ENCODE measurements at regions not wholly inside any gene's neighbourhood (a gene's known extent, or its start where the extent isn't known, plus 50 kb on each side); places are given as distances from the start of the nearest gene placed in this dataset.

- no peak overlapping the region for H3K27ac Mint-ChIP-seq
- ATAC-seq (replicated peaks in 1 of 4) = no peak
- ChIA-PET POLR2A (no interaction called here), CTCF (interaction anchor here (0.5 to 12.2 kb wide), 6 partner anchors 11 to 552 kb away, joined by 3 to 141 read pairs (median 5); no protein-coding TSS in a partner anchor)
- Histone ChIP-seq H3K27ac (ENCODE audit: low read length) (no peak overlapping the region), H3K9me3 (no peaks in the 10 kb centered on the region), H3K27me3 (replicated peaks in 1 of 2; ENCODE audit: control insufficient read depth in 2 of 2, extremely low read depth in 1 of 2, insufficient read depth in 2 of 2, low read length in 1 of 2) (no peaks in the 10 kb centered on the region), H3K4me1 (ENCODE audit: control insufficient read depth in 1 of 2, extremely low read depth in 1 of 2, insufficient read depth in 2 of 2, low read length in 2 of 2) (peaks cover 8 to 11% of the 10 kb centered on the region in 2 experiments), H3K4me3 (ENCODE audit: control insufficient read depth in 1 of 2, extremely low read depth in 1 of 2, low read length in 1 of 2) (no peak overlapping the region), H3K36me3 (ENCODE audit: control insufficient read depth in 2 of 2, extremely low read depth in 1 of 2, insufficient read depth in 1 of 2, low read length in 1 of 2) (no peaks in the 10 kb centered on the region)
- H3K4me1 Mint-ChIP-seq = peaks cover 23 to 39% (median 29%) of the 10 kb centered on the region in 3 donors
- WGBS (ENCODE audit: insufficient coverage) = 80% methylated on average over 3 of the region's 5 CpGs
- H3K4me3 Mint-ChIP-seq = no peak overlapping the region
- no peak for DNase-seq
- H3K27me3 Mint-ChIP-seq = no peaks in the 10 kb centered on the region
- H3K9me3 Mint-ChIP-seq = no peaks in the 10 kb centered on the region
- H3K36me3 Mint-ChIP-seq = no peaks in the 10 kb centered on the region
Measured at GRCh38 chr6:53731866-53732636, 62.8 kb upstream of the LRRC1 start.

GRCh38 chr6:53730767-53731166 is 64.0 kb upstream of the LRRC1 start:
- H3K27me3 Mint-ChIP-seq = peaks cover 1 to 4% of the 10 kb centered on the region in 2 donors
- no peaks in the 10 kb centered on the region for H3K9me3 Mint-ChIP-seq
- Histone ChIP-seq H3K27ac (ENCODE audit: low read length) (no peak overlapping the region), H3K36me3 (ENCODE audit: control insufficient read depth in 2 of 2, extremely low read depth in 1 of 2, insufficient read depth in 1 of 2, low read length in 1 of 2) (no peaks in the 10 kb centered on the region), H3K9me3 (no peaks in the 10 kb centered on the region), H3K4me3 (ENCODE audit: control insufficient read depth in 1 of 2, extremely low read depth in 1 of 2, low read length in 1 of 2) (no peak overlapping the region), H3K4me1 (ENCODE audit: control insufficient read depth in 1 of 2, extremely low read depth in 1 of 2, insufficient read depth in 2 of 2, low read length in 2 of 2) (peaks cover 8 to 9% of the 10 kb centered on the region in 2 experiments), H3K27me3 (replicated peaks in 1 of 2; ENCODE audit: control insufficient read depth in 2 of 2, extremely low read depth in 1 of 2, insufficient read depth in 2 of 2, low read length in 1 of 2) (no peaks in the 10 kb centered on the region)
- peaks cover 23 to 36% (median 28%) of the 10 kb centered on the region in 3 donors for H3K4me1 Mint-ChIP-seq
- DNase-seq (no peak), ATAC-seq (replicated peaks in 1 of 4) (no peak)
- H3K27ac Mint-ChIP-seq = no peak overlapping the region
- CTCF ChIA-PET = interaction anchor here (0.6 to 12.2 kb wide), 5 partner anchors 9 to 237 kb away, joined by 3 to 141 read pairs (median 46); no protein-coding TSS in a partner anchor
- POLR2A ChIA-PET = no interaction called here
- no peak overlapping the region for H3K4me3 Mint-ChIP-seq
- no peaks in the 10 kb centered on the region for H3K36me3 Mint-ChIP-seq

- POLR2A ChIA-PET = interaction anchor here (0.6 kb wide), 2 partner anchors 22 to 236 kb away, joined by 3 to 6 read pairs; no protein-coding TSS in a partner anchor
- ATAC-seq (replicated peaks in 1 of 4) = peak; percentile 64 to 71 (median 68)
- peaks cover 3% of the 10 kb centered on the region in 2 experiments for H3K4me1 ChIP-seq (ENCODE audit: control insufficient read depth in 1 of 2, extremely low read depth in 1 of 2, insufficient read depth in 2 of 2, low read length in 2 of 2)
- H3K9me3 ChIP-seq = no peaks in the 10 kb centered on the region
- Mint-ChIP-seq H3K27ac (no peak overlapping the region), H3K36me3 (no peaks in the 10 kb centered on the region), H3K27me3 (peaks cover 10 to 11% of the 10 kb centered on the region in 2 donors), H3K9me3 (no peaks in the 10 kb centered on the region), H3K4me3 (no peak overlapping the region), H3K4me1 (peaks cover 14 to 21% (median 18%) of the 10 kb centered on the region in 3 donors)
- peak in 33 of 35 experiments; percentile 4 to 70 (median 39) for DNase-seq
- H3K4me3 ChIP-seq (ENCODE audit: control insufficient read depth in 1 of 2, extremely low read depth in 1 of 2, low read length in 1 of 2) = no peak overlapping the region
- no peaks in the 10 kb centered on the region for H3K36me3 ChIP-seq (ENCODE audit: control insufficient read depth in 2 of 2, extremely low read depth in 1 of 2, insufficient read depth in 1 of 2, low read length in 1 of 2)
- CTCF ChIA-PET = interaction anchor here (0.5 to 12.2 kb wide), 34 partner anchors 8 to 1439 kb away, joined by 3 to 141 read pairs (median 4); partner anchors contain the start of gene PAQR8 (in 1 of the 2)
- H3K27me3 ChIP-seq (replicated peaks in 1 of 2; ENCODE audit: control insufficient read depth in 2 of 2, extremely low read depth in 1 of 2, insufficient read depth in 2 of 2, low read length in 1 of 2) = peaks cover 0 to 4% of the 10 kb centered on the region in 2 experiments
- 100% methylated on average over 1 of the region's 9 CpGs for WGBS (ENCODE audit: insufficient coverage)
- no peak overlapping the region for H3K27ac ChIP-seq (ENCODE audit: low read length)
Measured at GRCh38 chr6:53728570-53729194, 63.1 kb upstream of the KLHL31 start.

DNA sequence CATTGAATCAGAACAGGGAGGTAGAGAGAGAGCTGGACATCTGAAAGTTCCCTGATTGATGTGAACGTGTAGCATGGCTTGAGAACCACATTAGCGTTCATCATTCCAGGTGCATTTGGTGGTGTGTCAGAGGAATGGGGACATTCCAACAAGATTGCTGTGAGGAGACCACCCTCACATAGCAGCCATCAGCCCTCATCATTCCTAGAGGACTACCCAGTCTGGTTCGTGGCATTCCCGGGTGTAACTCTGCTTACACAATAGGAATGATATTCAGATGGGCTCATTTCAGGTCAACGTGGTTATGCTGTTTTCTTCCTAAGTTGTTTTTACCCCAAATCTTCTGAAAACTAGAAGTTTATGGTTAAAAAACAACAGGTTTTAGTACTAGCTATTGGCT is 62.2 kb upstream of the KLHL31 start:
- Mint-ChIP-seq H3K9me3 (no peaks in the 10 kb centered on the region), H3K4me1 (peaks cover 14 to 21% (median 18%) of the 10 kb centered on the region in 3 donors), H3K36me3 (no peaks in the 10 kb centered on the region), H3K27ac (no peak overlapping the region), H3K4me3 (no peak overlapping the region), H3K27me3 (peaks cover 10 to 11% of the 10 kb centered on the region in 2 donors)
- POLR2A ChIA-PET = no interaction called here
- Histone ChIP-seq H3K4me1 (ENCODE audit: control insufficient read depth in 1 of 2, extremely low read depth in 1 of 2, insufficient read depth in 2 of 2, low read length in 2 of 2) (peaks cover 3% of the 10 kb centered on the region in 2 experiments), H3K27me3 (replicated peaks in 1 of 2; ENCODE audit: control insufficient read depth in 2 of 2, extremely low read depth in 1 of 2, insufficient read depth in 2 of 2, low read length in 1 of 2) (peaks cover 0 to 4% of the 10 kb centered on the region in 2 experiments), H3K27ac (ENCODE audit: low read length) (no peak overlapping the region), H3K9me3 (no peaks in the 10 kb centered on the region), H3K4me3 (ENCODE audit: control insufficient read depth in 1 of 2, extremely low read depth in 1 of 2, low read length in 1 of 2) (no peak overlapping the region), H3K36me3 (ENCODE audit: control insufficient read depth in 2 of 2, extremely low read depth in 1 of 2, insufficient read depth in 1 of 2, low read length in 1 of 2) (no peaks in the 10 kb centered on the region)
- CTCF ChIA-PET = interaction anchor here (0.6 to 12.2 kb wide), 22 partner anchors 8 to 1366 kb away, joined by 3 to 141 read pairs (median 4); partner anchors contain the start of gene PAQR8 (in 1 of the 2)
- no peak for ATAC-seq (replicated peaks in 1 of 4)
- 100% methylated on average over 1 of the region's 5 CpGs for WGBS (ENCODE audit: insufficient coverage)
- no peak for DNase-seq

DNA sequence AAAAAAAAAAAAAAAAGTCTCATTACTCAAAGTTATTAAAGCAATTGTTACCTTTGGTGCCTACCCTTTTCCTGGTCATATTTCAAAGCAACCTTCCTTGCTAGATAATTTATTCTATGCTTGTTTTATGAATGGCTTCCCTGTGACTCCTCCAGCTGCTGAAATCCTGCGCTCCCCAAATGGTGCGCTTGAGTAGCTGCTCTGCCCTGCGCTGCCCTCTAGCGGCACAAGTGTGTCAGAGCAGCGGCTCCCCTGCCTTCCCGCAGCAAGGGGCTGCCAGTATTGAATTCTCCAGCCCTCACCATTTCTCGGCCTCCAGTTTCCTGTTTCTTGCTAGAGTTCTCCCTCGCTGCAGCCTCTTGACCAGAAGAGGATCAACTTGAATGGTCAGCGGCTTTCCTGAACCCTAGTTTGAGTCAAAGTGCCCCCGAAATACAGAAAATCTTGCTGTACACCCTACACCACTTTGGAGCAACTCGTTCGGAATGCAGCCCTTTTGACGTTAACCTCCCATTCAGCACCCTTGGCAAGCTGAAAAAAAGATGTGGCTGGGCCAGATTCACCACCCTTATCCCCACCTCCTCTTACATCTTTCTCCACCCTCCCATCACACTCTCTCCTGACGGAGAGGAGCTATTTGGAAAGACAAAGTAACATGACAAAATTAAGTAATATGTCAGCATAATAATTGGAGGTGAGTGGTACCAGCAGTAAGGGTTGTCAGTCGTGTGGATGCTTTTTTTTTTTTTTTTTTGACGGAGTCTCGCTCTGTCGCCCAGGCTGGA is 60.4 kb upstream of the KLHL31 start:
- Histone ChIP-seq H3K4me1 (ENCODE audit: control insufficient read depth in 1 of 2, extremely low read depth in 1 of 2, insufficient read depth in 2 of 2, low read length in 2 of 2) (peaks cover 0 to 3% of the 10 kb centered on the region in 2 experiments), H3K36me3 (ENCODE audit: control insufficient read depth in 2 of 2, extremely low read depth in 1 of 2, insufficient read depth in 1 of 2, low read length in 1 of 2) (no peaks in the 10 kb centered on the region), H3K9me3 (no peaks in the 10 kb centered on the region), H3K4me3 (ENCODE audit: control insufficient read depth in 1 of 2, extremely low read depth in 1 of 2, low read length in 1 of 2) (no peak overlapping the region), H3K27me3 (replicated peaks in 1 of 2; ENCODE audit: control insufficient read depth in 2 of 2, extremely low read depth in 1 of 2, insufficient read depth in 2 of 2, low read length in 1 of 2) (peaks cover 0 to 4% of the 10 kb centered on the region in 2 experiments), H3K27ac (ENCODE audit: low read length) (no peak overlapping the region)
- peaks cover 8 to 13% (median 8%) of the 10 kb centered on the region in 3 donors for H3K4me1 Mint-ChIP-seq
- H3K27ac Mint-ChIP-seq = no peak overlapping the region
- H3K36me3 Mint-ChIP-seq = no peaks in the 10 kb centered on the region
- no peak overlapping the region for H3K4me3 Mint-ChIP-seq
- peak; percentile 32 to 85 (median 64) for DNase-seq
- WGBS (ENCODE audit: insufficient coverage) = 33% methylated on average over 13 of the region's 18 CpGs
- H3K9me3 Mint-ChIP-seq = no peaks in the 10 kb centered on the region
- POLR2A ChIA-PET = no interaction called here
- H3K27me3 Mint-ChIP-seq = peaks cover 10 to 11% of the 10 kb centered on the region in 2 donors
- CTCF ChIA-PET = interaction anchor here (0.6 to 12.2 kb wide), 27 partner anchors 9 to 1454 kb away, joined by 3 to 141 read pairs (median 4); no protein-coding TSS in a partner anchor
- ATAC-seq (replicated peaks in 1 of 4) = peak; percentile 86 to 90 (median 90)

- Mint-ChIP-seq H3K9me3 (no peaks in the 10 kb centered on the region), H3K36me3 (no peaks in the 10 kb centered on the region), H3K4me3 (no peak overlapping the region), H3K27ac (no peak overlapping the region), H3K27me3 (peaks cover 10 to 11% of the 10 kb centered on the region in 2 donors), H3K4me1 (peaks cover 8 to 13% (median 8%) of the 10 kb centered on the region in 3 donors)
- Histone ChIP-seq H3K4me1 (ENCODE audit: control insufficient read depth in 1 of 2, extremely low read depth in 1 of 2, insufficient read depth in 2 of 2, low read length in 2 of 2) (peaks cover 0 to 3% of the 10 kb centered on the region in 2 experiments), H3K27me3 (replicated peaks in 1 of 2; ENCODE audit: control insufficient read depth in 2 of 2, extremely low read depth in 1 of 2, insufficient read depth in 2 of 2, low read length in 1 of 2) (peaks cover 0 to 4% of the 10 kb centered on the region in 2 experiments), H3K27ac (ENCODE audit: low read length) (no peak overlapping the region), H3K9me3 (no peaks in the 10 kb centered on the region), H3K4me3 (ENCODE audit: control insufficient read depth in 1 of 2, extremely low read depth in 1 of 2, low read length in 1 of 2) (no peak overlapping the region), H3K36me3 (ENCODE audit: control insufficient read depth in 2 of 2, extremely low read depth in 1 of 2, insufficient read depth in 1 of 2, low read length in 1 of 2) (no peaks in the 10 kb centered on the region)
- ATAC-seq (replicated peaks in 1 of 4) (no peak), DNase-seq (no peak)
- CTCF ChIA-PET = interaction anchor here (0.6 to 12.2 kb wide), 16 partner anchors 10 to 657 kb away, joined by 3 to 141 read pairs (median 4); partner anchors contain the start of gene GCLC (in 1 of the 2)
- WGBS (ENCODE audit: insufficient coverage) = 100% methylated on average over 1 of the region's 1 CpG
- POLR2A ChIA-PET = no interaction called here
Measured at GRCh38 chr6:53724501-53724900, 58.9 kb upstream of the KLHL31 start.

Measured in T-cell (primary cell).